GM20431 (cell line): ENCODE measurements at regions not wholly inside any gene's neighbourhood (a gene's known extent, or its start where the extent isn't known, plus 50 kb on each side); places are given as distances from the start of the nearest gene placed in this dataset.

Experiments used
- in situ Hi-C: fragments of 300-500 bp; cut with MseI, MboI; formaldehyde crosslinking; loops from one replicate; pipeline ENCODE4 v1.15.0; 2020; ENCODE audit warnings: low sequenced_read_pairs; ENCODE audit not compliant: unreplicated experiment

GRCh38 chr17:79524213-79525187 is 86.4 kb downstream of the RBFOX3 start:
- in situ Hi-C loops: no loop called here

GRCh38 chr17:79522414-79522813 is 88.4 kb downstream of the RBFOX3 start:
- in situ Hi-C loops: no loop called here

- in situ Hi-C loops: no loop called here
Observed at GRCh38 chr17:79521225-79521624, 89.6 kb downstream of the RBFOX3 start.

GRCh38 chr17:79520167-79521165 is 90.4 kb downstream of the RBFOX3 start:
- in situ Hi-C loops: no loop called here

- in situ Hi-C loops: no loop called here
Observed at GRCh38 chr17:79519601-79520000, 91.2 kb downstream of the RBFOX3 start.

GRCh38 chr17:79518585-79519523 is 92.0 kb downstream of the RBFOX3 start:
- in situ Hi-C loops: no loop called here

GRCh38 chr17:79517827-79518584 is 92.8 kb downstream of the RBFOX3 start:
- in situ Hi-C loops: no loop called here

GRCh38 chr17:79515646-79516571 is 94.9 kb downstream of the RBFOX3 start:
- in situ Hi-C loops: no loop called here

- in situ Hi-C loops: no loop called here
Observed at GRCh38 chr17:79515110-79515509, 95.7 kb downstream of the RBFOX3 start.

GRCh38 chr17:79513820-79514535 is 96.9 kb downstream of the RBFOX3 start:
- in situ Hi-C loops: no loop called here

- in situ Hi-C loops: no loop called here
Observed at GRCh38 chr17:79513206-79513605, 97.6 kb downstream of the RBFOX3 start.

- in situ Hi-C loops: no loop called here
Observed at GRCh38 chr17:79511471-79511870, 99.4 kb downstream of the RBFOX3 start.

GRCh38 chr17:79510071-79510470 is 100.8 kb downstream of the RBFOX3 start:
- in situ Hi-C loops: no loop called here

- in situ Hi-C loops: no loop called here
Observed at GRCh38 chr17:79509490-79509889, 101.4 kb downstream of the RBFOX3 start.

GRCh38 chr17:79509008-79509407 is 101.8 kb downstream of the RBFOX3 start:
- in situ Hi-C loops: no loop called here

- in situ Hi-C loops: no loop called here
Observed at GRCh38 chr17:79508291-79508716, 102.5 kb downstream of the RBFOX3 start.

GRCh38 chr17:79506955-79507354 is 103.9 kb downstream of the RBFOX3 start:
- in situ Hi-C loops: no loop called here
